Lung (tissue), 11 donors: ENCODE measurements at regions not wholly inside any gene's neighbourhood (a gene's known extent, or its start where the extent isn't known, plus 50 kb on each side); places are given as distances from the start of the nearest gene placed in this dataset.

Experiments
- ATAC-seq: fragments of 200-7000 bp; cut with Tn5 transposase; one replicate; pipeline ENCODE4 v1.9.1; 2020; ENCODE audit warnings: moderate number of reproducible peaks; ENCODE audit not compliant: insufficient read depth, low FRiP score
- DNase-seq, 3 donors: peaks; one replicate each; pipeline ENCODE4 v3.0.0-alpha.2; 2013 to 2017
- H3K27ac ChIP-seq, 2 donors: one replicate each; pipeline ENCODE4 v1.5.1; 2013; ENCODE audit warnings: mild to moderate bottlenecking in 2 of 2, moderate library complexity in 2 of 2, control low read depth in 1 of 2, inconsistent platforms in 1 of 2, low read depth in 1 of 2, low read length in 1 of 2
- H3K27me3 ChIP-seq, 3 donors: one replicate each; pipeline ENCODE4 v1.5.1; 2013; ENCODE audit warnings: low read length in 2 of 3; ENCODE audit not compliant: control insufficient read depth in 3 of 3, insufficient read depth in 3 of 3
- H3K36me3 ChIP-seq, 4 donors: one replicate each; pipeline ENCODE4 v1.5.1; 2013; ENCODE audit warnings: low read length in 4 of 4, mild to moderate bottlenecking in 1 of 4, moderate library complexity in 1 of 4; ENCODE audit not compliant: control insufficient read depth in 4 of 4, insufficient read depth in 4 of 4
- H3K4me1 ChIP-seq, 5 donors: one replicate each; pipeline ENCODE4 v1.5.1; 2013; ENCODE audit warnings: low read length in 5 of 5, mild to moderate bottlenecking in 2 of 5, moderate library complexity in 1 of 5; ENCODE audit not compliant: control insufficient read depth in 5 of 5, insufficient read depth in 5 of 5
- H3K4me3 ChIP-seq: one replicate; pipeline ENCODE4 v1.5.1; 2013; ENCODE audit warnings: mild to moderate bottlenecking, control low read depth, moderate library complexity
- H3K9ac ChIP-seq, 2 donors: one replicate each; pipeline ENCODE4 v1.5.1; 2013; ENCODE audit warnings: low read length in 2 of 2, control low read depth in 1 of 2; ENCODE audit not compliant: insufficient read depth in 1 of 2
- H3K9me3 ChIP-seq, 4 donors: one replicate each; pipeline ENCODE4 v1.5.1; 2013; ENCODE audit warnings: low read length in 3 of 4, mild to moderate bottlenecking in 1 of 4, moderate library complexity in 1 of 4; ENCODE audit not compliant: control insufficient read depth in 4 of 4, insufficient read depth in 3 of 4
- WGBS, 2 donors: extraction: QIAGEN DNeasy Blood & Tissue Kit; methylation state at CpG; one replicate each; pipeline ENCODE4 v1.1.7; 2013; 5-methylcytosine and 5-hydroxymethylcytosine counted together
- TF ChIP-seq, protein P1 (sequence below): IDR thresholded peaks from 2 replicates; pipeline ENCODE4 v1.5.1; 2012; ENCODE audit warnings: mild to moderate bottlenecking; ENCODE audit errors: control extremely low read depth, extremely low read depth
- donor health status: control.
- donor health status: control.
- donor health status: Bipolar disorder and iron deficiency.
- donor health status: healthy.
- donor health status: DM: yes; HTN: yes; CAD: no.

DNA sequence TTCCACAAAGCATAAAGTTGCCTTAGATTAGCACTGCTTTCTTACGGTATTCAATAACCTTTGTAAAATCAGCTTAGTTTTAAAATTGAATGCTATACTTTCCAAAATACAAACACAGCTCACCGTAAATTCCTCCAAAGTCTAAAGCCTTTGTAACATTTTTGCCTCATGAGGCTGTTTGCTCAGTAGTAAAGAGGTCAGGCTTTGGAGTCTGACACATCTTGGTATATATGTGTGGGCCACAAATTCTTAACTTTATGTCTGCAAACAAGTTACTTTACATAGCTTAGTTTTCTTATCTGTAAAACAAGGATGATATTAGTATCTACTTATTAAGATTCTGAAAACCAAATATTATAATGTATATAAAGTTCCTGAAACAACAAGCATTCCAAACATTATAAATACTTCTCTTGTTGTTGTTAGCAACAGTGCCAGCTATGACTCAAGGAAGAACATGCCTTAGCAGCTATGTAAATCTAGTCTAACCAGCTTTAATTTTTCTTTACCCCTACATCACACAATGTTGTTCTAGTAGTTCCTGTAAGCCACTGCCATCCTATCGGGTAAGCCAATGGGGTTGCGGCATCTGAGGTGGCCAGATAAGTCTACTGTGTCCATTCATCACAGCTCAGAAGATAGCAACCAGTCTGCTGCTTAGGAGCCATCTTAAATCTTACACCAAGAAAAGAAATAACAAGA lies 709.0 kb downstream of the KLHL13 start:
- H3K27ac ChIP-seq, result no peak overlapping the region
- H3K9me3 ChIP-seq, result peaks cover 0 to 2% (median 0%) of the 10 kb centered on the region in 4 donors
- ATAC-seq (no peak), DNase-seq (no peak)
- TF ChIP-seq, protein P1, sequence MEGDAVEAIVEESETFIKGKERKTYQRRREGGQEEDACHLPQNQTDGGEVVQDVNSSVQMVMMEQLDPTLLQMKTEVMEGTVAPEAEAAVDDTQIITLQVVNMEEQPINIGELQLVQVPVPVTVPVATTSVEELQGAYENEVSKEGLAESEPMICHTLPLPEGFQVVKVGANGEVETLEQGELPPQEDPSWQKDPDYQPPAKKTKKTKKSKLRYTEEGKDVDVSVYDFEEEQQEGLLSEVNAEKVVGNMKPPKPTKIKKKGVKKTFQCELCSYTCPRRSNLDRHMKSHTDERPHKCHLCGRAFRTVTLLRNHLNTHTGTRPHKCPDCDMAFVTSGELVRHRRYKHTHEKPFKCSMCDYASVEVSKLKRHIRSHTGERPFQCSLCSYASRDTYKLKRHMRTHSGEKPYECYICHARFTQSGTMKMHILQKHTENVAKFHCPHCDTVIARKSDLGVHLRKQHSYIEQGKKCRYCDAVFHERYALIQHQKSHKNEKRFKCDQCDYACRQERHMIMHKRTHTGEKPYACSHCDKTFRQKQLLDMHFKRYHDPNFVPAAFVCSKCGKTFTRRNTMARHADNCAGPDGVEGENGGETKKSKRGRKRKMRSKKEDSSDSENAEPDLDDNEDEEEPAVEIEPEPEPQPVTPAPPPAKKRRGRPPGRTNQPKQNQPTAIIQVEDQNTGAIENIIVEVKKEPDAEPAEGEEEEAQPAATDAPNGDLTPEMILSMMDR, result no peak
- no peaks in the 10 kb centered on the region for H3K4me1 ChIP-seq
- H3K4me3 ChIP-seq, result no peak overlapping the region
- 84 to 86% methylated on average over 4 of the region's 4 CpGs for WGBS, 2 donors
- peaks cover 0 to 5% (median 0%) of the 10 kb centered on the region in 3 donors for H3K27me3 ChIP-seq
- no peaks in the 10 kb centered on the region for H3K36me3 ChIP-seq
- no peak overlapping the region for H3K9ac ChIP-seq

DNA sequence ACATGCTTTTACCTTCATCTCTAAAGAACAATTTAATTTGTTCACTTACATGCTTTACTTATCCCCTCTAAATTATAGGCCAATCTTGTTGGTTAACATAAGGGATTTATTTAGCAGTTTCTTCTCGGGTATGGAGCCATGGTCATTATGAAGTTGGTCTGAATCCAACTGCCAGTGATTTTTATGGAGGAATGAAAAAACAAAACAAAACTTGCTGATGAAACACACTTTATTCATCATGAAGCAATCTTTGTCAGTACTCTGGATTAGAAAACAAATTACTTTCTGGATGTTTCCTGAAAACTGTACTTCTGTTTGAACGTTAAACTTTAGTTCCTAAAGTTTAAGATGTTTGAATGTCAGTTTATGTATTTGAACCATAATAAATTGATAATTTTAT lies 715.8 kb downstream of the KLHL13 start:
- 57 to 78% methylated on average over 2 of the region's 2 CpGs for WGBS, 2 donors
- H3K27ac ChIP-seq, result no peak overlapping the region
- no peaks in the 10 kb centered on the region for H3K4me1 ChIP-seq
- ATAC-seq (no peak), DNase-seq (peak in 1 of 3 donors; percentile 0)
- no peak overlapping the region for H3K4me3 ChIP-seq
- H3K36me3 ChIP-seq, result no peaks in the 10 kb centered on the region
- TF ChIP-seq, protein P1, result no peak
- H3K27me3 ChIP-seq, result peaks cover 0 to 2% (median 0%) of the 10 kb centered on the region in 3 donors
- H3K9ac ChIP-seq, result no peak overlapping the region
- peaks cover 0 to 5% (median 0%) of the 10 kb centered on the region in 4 donors for H3K9me3 ChIP-seq

- no peak overlapping the region for H3K27ac ChIP-seq
- 49 to 69% methylated on average over 2 of the region's 2 CpGs for WGBS, 2 donors
- H3K9ac ChIP-seq, result no peak overlapping the region
- no peaks in the 10 kb centered on the region for H3K36me3 ChIP-seq
- no peaks in the 10 kb centered on the region for H3K4me1 ChIP-seq
- ATAC-seq (no peak), DNase-seq (no peak)
- no peak overlapping the region for H3K4me3 ChIP-seq
- H3K9me3 ChIP-seq, result peaks cover 0 to 5% (median 0%) of the 10 kb centered on the region in 4 donors
- peaks cover 0 to 2% (median 0%) of the 10 kb centered on the region in 3 donors for H3K27me3 ChIP-seq
- TF ChIP-seq, protein P1, result no peak
These were observed 716.6 kb downstream of the KLHL13 start for GRCh38 chrX:117400005-117400404.
